Prostate gland (tissue), 2 donors: ENCODE measurements at regions not wholly inside any gene's neighbourhood (a gene's known extent, or its start where the extent isn't known, plus 50 kb on each side); places are given as distances from the start of the nearest gene placed in this dataset.
A peak's percentile ranks its signal among the peaks of the same experiment; 100 is the strongest.

Source experiments
- DNase-seq: peaks from one replicate; pipeline ENCODE4 v3.0.0-alpha.2; 2019; ENCODE audit warnings: low spot score
- H3K27ac ChIP-seq, 2 donors: fragments of 200-600 bp; sonication (generic); 2 replicates each; pipeline ENCODE4 v1.5.1; 2017 to 2019
- H3K27me3 ChIP-seq: fragments of 200-600 bp; sonication (generic); replicated peaks from 2 replicates; pipeline ENCODE4 v1.5.1; 2019; ENCODE audit not compliant: insufficient read depth
- H3K36me3 ChIP-seq, 2 donors: fragments of 200-600 bp; sonication (generic); 1 replicate in 1 of 2; 2 replicates in 1 of 2; pipeline versions ENCODE4 v1.5.1 to v1.8.1; 2017 to 2019
- H3K4me1 ChIP-seq: fragments of 200-600 bp; sonication (generic); replicated peaks from 2 replicates; pipeline ENCODE4 v1.5.1; 2019
- H3K4me3 ChIP-seq, 2 donors: fragments of 200-600 bp; sonication (generic); 2 replicates each; pipeline ENCODE4 v1.5.1; 2017 to 2019
- H3K9me3 ChIP-seq: fragments of 200-600 bp; sonication (generic); 2 replicates; pipeline ENCODE4 v1.5.1; 2017
- POLR2A ChIP-seq: fragments of 450-650 bp; IDR thresholded peaks from one replicate; pipeline ENCODE4 v1.6.1; 2016; ENCODE audit warnings: antibody characterized with exemption, mild to moderate bottlenecking
- POLR2AphosphoS5 ChIP-seq: sonication (generic); formaldehyde crosslinking; IDR thresholded peaks from one replicate; pipeline ENCODE4 v1.6.1; 2017; ENCODE audit warnings: antibody characterized with exemption
- WGBS: methylation state at CpG from one replicate; pipeline ENCODE4 v1.1.5; 2018; 5-methylcytosine and 5-hydroxymethylcytosine counted together
- intact Hi-C: fragments of 100-400 bp; cut with DNase I; formaldehyde crosslinking; loops from one replicate; pipeline ENCODE4 v1.14.2; 2022
- TF ChIP-seq, protein P1 (sequence below), 4 experiments: fragments of 200-600 bp in 2 of 4; fragments of 450-650 bp in 2 of 4; sonication (generic) in 2 of 4; IDR thresholded peaks; 1 replicate in 3 of 4; 2 replicates in 1 of 4; pipeline ENCODE4 v1.5.1; 2016 to 2019; ENCODE audit warnings: antibody characterized with exemption in 4 of 4, mild to moderate bottlenecking in 2 of 4, moderate library complexity in 2 of 4

DNA sequence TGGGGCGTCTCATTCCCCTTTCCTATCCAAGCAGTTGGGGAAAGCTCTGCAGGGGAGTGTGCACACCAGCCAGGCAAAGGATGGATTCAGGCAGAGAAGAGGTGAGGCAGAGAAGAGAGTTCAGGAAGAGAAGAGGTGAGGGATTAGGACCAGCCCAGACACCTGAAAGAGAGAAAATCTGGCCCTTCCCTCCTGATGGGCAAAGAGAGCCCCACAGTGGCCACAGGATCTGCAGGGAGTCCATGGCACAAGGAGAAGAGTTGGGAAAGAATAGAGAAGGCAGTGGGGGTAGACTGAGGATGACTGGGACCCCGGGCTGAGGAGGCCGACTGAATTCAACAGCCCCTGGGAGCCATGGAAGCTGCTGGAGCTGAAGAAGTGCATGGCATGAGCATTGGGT, 140.4 kb upstream of the ZMIZ1 start:
- DNase-seq: no peak
- Histone ChIP-seq H3K36me3 (no peaks in the 10 kb centered on the region), H3K27ac (no peak overlapping the region), H3K4me1 (no peaks in the 10 kb centered on the region), H3K27me3 (no peaks in the 10 kb centered on the region), H3K4me3 (no peak overlapping the region), H3K9me3 (no peaks in the 10 kb centered on the region)
- TF ChIP-seq POLR2A (no peak), POLR2AphosphoS5 (no peak)
- TF ChIP-seq, protein P1, sequence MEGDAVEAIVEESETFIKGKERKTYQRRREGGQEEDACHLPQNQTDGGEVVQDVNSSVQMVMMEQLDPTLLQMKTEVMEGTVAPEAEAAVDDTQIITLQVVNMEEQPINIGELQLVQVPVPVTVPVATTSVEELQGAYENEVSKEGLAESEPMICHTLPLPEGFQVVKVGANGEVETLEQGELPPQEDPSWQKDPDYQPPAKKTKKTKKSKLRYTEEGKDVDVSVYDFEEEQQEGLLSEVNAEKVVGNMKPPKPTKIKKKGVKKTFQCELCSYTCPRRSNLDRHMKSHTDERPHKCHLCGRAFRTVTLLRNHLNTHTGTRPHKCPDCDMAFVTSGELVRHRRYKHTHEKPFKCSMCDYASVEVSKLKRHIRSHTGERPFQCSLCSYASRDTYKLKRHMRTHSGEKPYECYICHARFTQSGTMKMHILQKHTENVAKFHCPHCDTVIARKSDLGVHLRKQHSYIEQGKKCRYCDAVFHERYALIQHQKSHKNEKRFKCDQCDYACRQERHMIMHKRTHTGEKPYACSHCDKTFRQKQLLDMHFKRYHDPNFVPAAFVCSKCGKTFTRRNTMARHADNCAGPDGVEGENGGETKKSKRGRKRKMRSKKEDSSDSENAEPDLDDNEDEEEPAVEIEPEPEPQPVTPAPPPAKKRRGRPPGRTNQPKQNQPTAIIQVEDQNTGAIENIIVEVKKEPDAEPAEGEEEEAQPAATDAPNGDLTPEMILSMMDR (IDR thresholded peaks at IDR 0.05): no peak
- 92% methylated on average over 3 of the region's 3 CpGs for WGBS
- intact Hi-C loops: no loop called here

DNA sequence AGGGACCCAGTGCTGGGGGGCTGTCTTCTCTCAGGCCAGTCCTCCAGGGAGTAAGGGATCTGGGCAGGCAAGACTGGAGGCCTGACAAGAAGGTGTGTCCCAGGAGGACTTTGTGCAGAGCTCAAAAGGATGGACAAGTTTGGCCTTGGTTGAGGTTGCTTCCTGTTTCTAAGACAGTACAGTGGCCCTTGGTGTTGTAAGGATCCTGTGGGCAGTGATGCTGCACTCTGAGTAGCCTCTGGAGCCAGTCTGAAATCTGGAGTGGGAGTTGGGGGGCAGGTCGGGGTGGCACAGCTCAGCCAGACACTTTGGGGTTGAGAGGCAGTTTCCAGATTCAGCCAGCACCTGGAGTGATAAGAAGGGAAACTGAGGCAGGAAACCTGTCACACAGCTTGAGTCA, 139.2 kb upstream of the ZMIZ1 start:
- 100% methylated on average over 1 of the region's 1 CpG for WGBS
- intact Hi-C loops: no loop called here
- no peak overlapping the region for H3K4me3 ChIP-seq
- DNase-seq: no peak
- no peaks in the 10 kb centered on the region for H3K36me3 ChIP-seq
- TF ChIP-seq, protein P1 (IDR thresholded peaks at IDR 0.05): no peak
- TF ChIP-seq POLR2A: no peak
- TF ChIP-seq POLR2AphosphoS5: no peak
- no peaks in the 10 kb centered on the region for H3K9me3 ChIP-seq
- H3K4me1 ChIP-seq: no peaks in the 10 kb centered on the region
- H3K27me3 ChIP-seq: no peaks in the 10 kb centered on the region
- H3K27ac ChIP-seq: no peak overlapping the region

DNA sequence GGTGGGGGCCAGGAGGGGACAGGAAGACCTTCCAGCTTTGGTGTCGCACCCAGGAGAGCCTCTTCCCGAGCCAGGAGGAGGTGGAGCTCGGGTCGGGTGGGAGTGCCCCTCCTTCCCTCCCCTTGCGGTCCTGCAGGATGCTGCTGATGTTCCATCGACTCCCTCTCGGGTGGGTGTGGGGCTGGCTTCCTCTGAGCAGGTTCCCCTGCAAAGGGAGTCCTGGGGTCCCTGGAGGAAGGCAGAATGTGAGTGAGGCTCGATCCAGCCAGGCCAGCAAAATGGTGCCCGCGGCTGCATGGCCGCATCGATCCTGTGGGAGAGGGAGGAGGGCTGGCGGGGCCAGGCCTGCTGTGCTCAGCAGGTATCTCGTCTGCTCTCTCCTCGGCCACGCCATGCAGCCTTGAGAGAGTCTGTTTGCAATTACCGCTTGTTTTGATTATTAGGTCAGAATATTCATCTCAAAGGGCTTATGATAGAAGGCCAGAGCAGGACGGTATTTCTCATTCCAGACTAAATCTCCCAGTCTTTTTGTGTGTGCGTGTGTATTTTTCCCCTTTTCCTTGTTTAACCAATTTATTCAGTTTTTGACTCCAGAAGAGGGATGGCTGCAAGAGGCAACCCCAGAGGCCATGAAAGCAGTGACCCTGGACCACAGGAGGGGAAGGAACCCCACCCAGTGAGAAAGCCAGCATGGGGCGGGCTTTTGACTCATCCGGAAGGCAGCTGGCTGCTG, 137.3 kb upstream of the ZMIZ1 start:
- WGBS: 81% methylated on average over 21 of the region's 21 CpGs
- no peaks in the 10 kb centered on the region for H3K9me3 ChIP-seq
- DNase-seq: no peak
- no peak overlapping the region for H3K27ac ChIP-seq
- no peaks in the 10 kb centered on the region for H3K36me3 ChIP-seq
- H3K27me3 ChIP-seq: no peaks in the 10 kb centered on the region
- H3K4me1 ChIP-seq: no peaks in the 10 kb centered on the region
- intact Hi-C loops: no loop called here
- TF ChIP-seq POLR2AphosphoS5: no peak
- TF ChIP-seq, protein P1 (IDR thresholded peaks at IDR 0.05): no peak
- no peak for TF ChIP-seq POLR2A
- no peak overlapping the region for H3K4me3 ChIP-seq

DNA sequence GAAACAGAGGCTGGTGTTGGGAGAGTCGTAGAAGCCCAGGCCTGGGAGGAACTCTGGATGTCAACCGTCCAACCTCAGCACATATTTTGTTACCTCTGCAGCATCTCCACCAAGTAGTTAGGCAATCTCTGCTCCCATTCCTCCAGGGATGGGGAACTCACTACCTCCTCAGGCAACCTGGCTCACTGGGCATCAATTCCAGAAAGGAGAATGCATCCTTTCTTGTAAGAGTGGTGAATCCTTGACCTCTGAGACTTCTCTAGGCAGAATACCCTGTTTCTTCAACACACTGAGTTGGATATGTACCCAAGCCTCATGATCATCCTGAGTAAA, 136.7 kb upstream of the ZMIZ1 start:
- intact Hi-C loops: no loop called here
- TF ChIP-seq, protein P1 (IDR thresholded peaks at IDR 0.05): no peak
- TF ChIP-seq POLR2AphosphoS5 (no peak), POLR2A (no peak)
- Histone ChIP-seq H3K27ac (no peak overlapping the region), H3K36me3 (no peaks in the 10 kb centered on the region), H3K4me1 (no peaks in the 10 kb centered on the region), H3K27me3 (no peaks in the 10 kb centered on the region), H3K4me3 (no peak overlapping the region), H3K9me3 (no peaks in the 10 kb centered on the region)
- no peak for DNase-seq
- 72% methylated on average over 2 of the region's 2 CpGs for WGBS

DNA sequence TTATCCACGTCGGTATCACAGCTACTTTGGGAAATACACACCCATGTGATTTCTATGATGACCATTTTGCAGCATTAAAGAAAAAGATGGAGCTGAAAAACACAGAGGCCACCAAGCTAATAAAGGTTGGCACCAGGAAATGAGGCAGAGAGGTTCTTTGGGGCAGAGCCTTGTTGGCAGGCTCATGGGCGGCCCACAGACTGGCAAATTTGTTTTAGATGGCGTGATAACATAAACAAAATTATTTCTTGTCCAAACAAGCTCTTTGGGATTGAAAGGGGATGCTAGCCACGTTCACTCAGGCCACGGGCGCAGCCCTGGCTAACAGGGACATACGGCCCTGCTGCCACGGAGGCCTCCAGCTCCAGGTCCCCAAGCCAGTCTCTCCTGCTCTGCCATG, 135.9 kb upstream of the ZMIZ1 start:
- no peak overlapping the region for H3K4me3 ChIP-seq
- DNase-seq: peak; percentile 14

More for the DNA sequence above, 135.9 kb upstream of the ZMIZ1 start:
- no peaks in the 10 kb centered on the region for H3K36me3 ChIP-seq
- H3K27me3 ChIP-seq: no peaks in the 10 kb centered on the region
- TF ChIP-seq, protein P1 (IDR thresholded peaks at IDR 0.05): no peak
- TF ChIP-seq POLR2AphosphoS5: no peak
- TF ChIP-seq POLR2A: no peak
- H3K4me1 ChIP-seq: no peaks in the 10 kb centered on the region
- no peaks in the 10 kb centered on the region for H3K9me3 ChIP-seq
- 47% methylated on average over 9 of the region's 9 CpGs for WGBS
- intact Hi-C loops: no loop called here
- no peak overlapping the region for H3K27ac ChIP-seq
